ENCODE measurements at regions not wholly inside any gene's neighbourhood (a gene's known extent, or its start where the extent isn't known, plus 50 kb on each side); places are given as distances from the start of the nearest gene placed in this dataset.

DNA sequence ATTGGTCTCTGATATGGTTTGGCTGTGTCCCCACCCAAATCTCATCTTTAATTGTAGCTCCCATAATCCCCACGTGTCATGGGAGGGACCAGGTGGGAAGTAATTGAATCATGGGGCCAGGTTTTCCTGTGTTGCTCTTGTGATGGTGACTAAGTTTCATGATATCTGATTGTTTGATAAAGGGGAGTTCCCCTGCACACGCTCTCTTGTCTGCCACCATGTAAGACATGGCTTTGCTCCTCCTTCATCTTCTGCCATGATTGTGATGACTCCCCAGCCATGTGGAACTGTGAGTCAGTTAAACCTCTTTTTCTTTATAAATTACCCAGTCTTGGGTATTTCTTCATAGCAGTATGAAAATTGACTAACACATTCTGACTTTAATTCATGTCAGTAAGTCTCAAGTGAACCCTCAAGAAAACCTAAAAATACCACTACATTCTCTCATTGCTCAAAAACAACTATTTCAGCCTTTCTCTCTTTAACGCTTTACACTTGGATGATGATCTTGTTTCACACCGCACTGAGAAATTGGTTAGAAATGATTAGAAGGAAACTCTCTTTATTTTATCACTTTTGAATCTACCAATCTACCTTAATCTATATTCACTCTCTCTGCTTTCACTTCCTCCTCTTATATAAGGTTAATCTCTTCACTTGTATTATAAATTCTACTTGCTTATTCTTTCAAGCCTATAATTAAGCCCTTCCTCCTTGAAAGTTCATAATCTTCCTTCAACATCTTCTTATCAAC lies 110.1 kb downstream of the GALR1 start:
- intact Hi-C loops (cut with micrococcal nuclease): no loop called here
- H3K4me3 Mint-ChIP-seq: no peak overlapping the region
- no peak for DNase-seq

DNA sequence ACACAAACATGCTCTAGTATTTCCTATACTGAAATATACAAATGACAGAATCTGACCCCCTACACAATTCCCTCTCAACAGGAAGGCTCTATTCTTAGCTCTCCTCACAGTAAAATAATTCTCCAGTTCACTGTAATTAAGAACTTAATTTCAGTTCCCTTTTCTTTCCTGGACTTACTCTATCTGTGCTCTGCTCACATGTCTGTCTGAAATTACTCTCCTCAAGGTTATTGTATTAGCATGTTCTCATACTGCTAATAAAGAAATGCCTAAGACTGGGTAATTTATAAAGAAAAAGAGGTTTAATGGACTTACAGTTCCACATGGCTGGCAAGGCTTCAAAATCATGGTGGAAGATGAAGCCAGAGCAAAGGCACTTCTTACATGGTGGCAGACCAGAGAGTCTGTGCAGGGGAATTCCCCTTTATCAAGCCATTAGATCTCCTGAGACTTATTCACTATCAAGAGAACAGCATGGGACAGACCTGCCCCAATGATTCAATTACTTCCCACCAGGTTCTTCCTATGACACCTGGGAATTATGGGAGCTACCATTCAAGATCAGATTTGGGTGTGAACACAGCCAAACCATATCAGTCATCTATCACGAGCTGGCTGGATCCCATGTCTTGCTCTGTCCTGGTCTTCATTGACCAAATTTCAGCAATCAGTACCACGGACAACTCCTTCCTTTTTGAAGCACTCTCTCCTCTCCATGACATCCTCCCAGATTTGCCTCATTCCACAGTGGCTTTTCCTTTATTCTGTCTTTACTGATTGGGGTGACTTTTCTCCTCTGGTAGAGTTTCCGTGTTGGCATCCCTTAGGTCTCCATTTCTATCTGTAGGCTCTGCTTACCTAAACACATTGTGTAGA lies 110.9 kb downstream of the GALR1 start:
- POLR2A ChIA-PET: no interaction called here
- no peak overlapping the region for H3K4me3 Mint-ChIP-seq
- H3K4me1 Mint-ChIP-seq (ENCODE audit: low read depth): no peaks in the 10 kb centered on the region
- CTCF ChIA-PET: no interaction called here
- peaks cover 2% of the 10 kb centered on the region for H3K36me3 Mint-ChIP-seq
- no peak overlapping the region for H3K27ac Mint-ChIP-seq
- H3K9me3 Mint-ChIP-seq: peaks cover 31% of the 10 kb centered on the region
- no peak for DNase-seq
- H3K27me3 Mint-ChIP-seq: peaks cover 38% of the 10 kb centered on the region
- intact Hi-C loops (cut with micrococcal nuclease): no loop called here

More for the DNA sequence above, 110.1 kb downstream of the GALR1 start:
- Mint-ChIP-seq H3K27ac (no peak overlapping the region), H3K9me3 (peaks cover 31% of the 10 kb centered on the region), H3K4me1 (ENCODE audit: low read depth) (no peaks in the 10 kb centered on the region), H3K36me3 (peaks cover 2% of the 10 kb centered on the region), H3K27me3 (peaks cover 37% of the 10 kb centered on the region)
- ChIA-PET POLR2A (no interaction called here), CTCF (no interaction called here)

DNA sequence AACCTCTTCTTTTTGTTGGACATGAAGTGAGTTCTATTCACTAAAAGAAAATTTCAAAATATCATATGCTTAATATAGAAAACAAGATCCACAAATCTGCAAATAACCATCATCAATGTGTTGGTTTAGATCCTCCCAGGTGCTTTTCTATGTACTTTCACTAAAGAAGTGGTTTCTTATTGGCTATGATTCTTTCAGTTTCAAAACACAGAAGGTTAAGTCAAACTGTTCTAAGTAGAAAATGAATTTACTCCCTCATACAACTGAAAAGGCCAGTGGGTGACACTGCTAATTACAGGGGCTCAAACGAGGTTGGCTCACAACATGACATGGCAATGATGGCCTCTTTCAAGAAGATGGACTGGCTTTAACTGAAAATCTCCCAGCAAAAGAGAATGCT lies 111.7 kb downstream of the GALR1 start:
- CTCF ChIA-PET: no interaction called here
- DNase-seq: no peak
- Mint-ChIP-seq H3K4me3 (no peak overlapping the region), H3K36me3 (peaks cover 2% of the 10 kb centered on the region), H3K27ac (no peak overlapping the region), H3K27me3 (peaks cover 36% of the 10 kb centered on the region), H3K9me3 (peaks cover 31% of the 10 kb centered on the region), H3K4me1 (ENCODE audit: low read depth) (no peaks in the 10 kb centered on the region)
- intact Hi-C loops (cut with micrococcal nuclease): no loop called here
- POLR2A ChIA-PET: no interaction called here

- intact Hi-C loops (cut with micrococcal nuclease): no loop called here
- POLR2A ChIA-PET: no interaction called here
- Mint-ChIP-seq H3K4me3 (no peak overlapping the region), H3K27me3 (peaks cover 24% of the 10 kb centered on the region), H3K9me3 (peaks cover 29% of the 10 kb centered on the region), H3K4me1 (ENCODE audit: low read depth) (no peaks in the 10 kb centered on the region), H3K27ac (no peak overlapping the region), H3K36me3 (peaks cover 3% of the 10 kb centered on the region)
- DNase-seq: no peak
- CTCF ChIA-PET: no interaction called here
Measured at GRCh38 chr18:77365667-77366066, 116.0 kb downstream of the GALR1 start.

- CTCF ChIA-PET: no interaction called here
- no peak for DNase-seq
- H3K4me1 Mint-ChIP-seq (ENCODE audit: low read depth): no peaks in the 10 kb centered on the region
- peaks cover 3% of the 10 kb centered on the region for H3K36me3 Mint-ChIP-seq
- H3K9me3 Mint-ChIP-seq: peaks cover 24% of the 10 kb centered on the region
- peaks cover 24% of the 10 kb centered on the region for H3K27me3 Mint-ChIP-seq
- intact Hi-C loops (cut with micrococcal nuclease): no loop called here
- H3K27ac Mint-ChIP-seq: no peak overlapping the region
- POLR2A ChIA-PET: no interaction called here
- no peak overlapping the region for H3K4me3 Mint-ChIP-seq
Measured at GRCh38 chr18:77366067-77366719, 116.5 kb downstream of the GALR1 start.

- CTCF ChIA-PET: no interaction called here
- H3K4me3 Mint-ChIP-seq: no peak overlapping the region
- peaks cover 3% of the 10 kb centered on the region for H3K36me3 Mint-ChIP-seq
- no peak overlapping the region for H3K27ac Mint-ChIP-seq
- H3K27me3 Mint-ChIP-seq: peaks cover 24% of the 10 kb centered on the region
- H3K9me3 Mint-ChIP-seq: peaks cover 21% of the 10 kb centered on the region
- DNase-seq: no peak
- intact Hi-C loops (cut with micrococcal nuclease): no loop called here
- POLR2A ChIA-PET: no interaction called here
- no peaks in the 10 kb centered on the region for H3K4me1 Mint-ChIP-seq (ENCODE audit: low read depth)
Measured at GRCh38 chr18:77366720-77367641, 117.3 kb downstream of the GALR1 start.

DNA sequence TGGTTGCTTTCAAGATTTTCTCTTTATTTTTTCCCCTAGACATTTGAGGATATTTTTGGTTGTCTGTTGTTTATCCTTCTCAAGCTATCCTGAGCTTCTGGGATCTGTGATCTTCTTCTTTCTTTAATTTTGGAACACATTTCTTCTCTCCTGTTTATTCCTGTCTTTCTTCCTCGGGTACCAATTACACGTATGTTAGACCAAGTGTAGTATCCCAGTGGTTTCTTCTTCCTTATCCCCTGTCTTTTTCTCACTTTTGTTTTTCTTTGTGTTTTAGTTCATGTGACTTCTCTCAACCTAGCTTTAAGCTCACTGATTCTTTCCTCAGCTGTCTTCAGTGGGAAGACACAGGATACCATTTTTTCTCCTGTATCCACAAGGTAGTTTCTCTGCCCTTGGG lies 120.0 kb downstream of the GALR1 start:
- Mint-ChIP-seq H3K36me3 (peaks cover 1% of the 10 kb centered on the region), H3K4me3 (no peak overlapping the region), H3K27ac (no peak overlapping the region), H3K4me1 (ENCODE audit: low read depth) (no peaks in the 10 kb centered on the region), H3K9me3 (peaks cover 11% of the 10 kb centered on the region), H3K27me3 (peaks cover 10% of the 10 kb centered on the region)
- ChIA-PET CTCF (no interaction called here), POLR2A (no interaction called here)
- no peak for DNase-seq
- intact Hi-C loops (cut with micrococcal nuclease): no loop called here

- ChIA-PET CTCF (interaction anchor here (0.7 kb wide), 1 partner anchor 36 kb away, joined by 3 read pairs; no protein-coding TSS in a partner anchor), POLR2A (no interaction called here)
- Mint-ChIP-seq H3K4me3 (no peak overlapping the region), H3K36me3 (peaks cover 1% of the 10 kb centered on the region), H3K4me1 (ENCODE audit: low read depth) (no peaks in the 10 kb centered on the region), H3K27ac (no peak overlapping the region), H3K27me3 (peaks cover 4% of the 10 kb centered on the region), H3K9me3 (peaks cover 11% of the 10 kb centered on the region)
- no peak for DNase-seq
- intact Hi-C loops (cut with micrococcal nuclease): no loop called here
Measured at GRCh38 chr18:77373730-77374445, 124.2 kb downstream of the GALR1 start.

DNA sequence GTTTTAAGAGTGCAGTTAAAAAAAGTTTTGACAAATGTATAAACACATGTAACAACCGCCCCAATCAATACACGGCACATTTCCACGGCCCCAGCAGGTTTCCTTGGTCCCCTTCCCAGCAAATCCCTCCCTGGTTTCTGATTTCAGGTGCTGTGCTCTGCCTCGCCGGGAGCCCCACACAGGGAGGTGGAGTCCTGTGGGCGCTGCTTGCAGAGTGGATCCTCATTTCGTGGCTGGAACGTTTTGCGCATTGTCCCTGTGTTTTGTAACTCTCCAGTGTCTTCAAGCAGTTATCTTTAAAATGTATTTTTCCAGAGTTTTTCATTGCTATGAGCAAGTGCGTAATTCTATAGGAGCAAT lies 124.8 kb downstream of the GALR1 start:
- ChIA-PET POLR2A (no interaction called here), CTCF (interaction anchor here (0.7 kb wide), 1 partner anchor 36 kb away, joined by 3 read pairs; no protein-coding TSS in a partner anchor)
- Mint-ChIP-seq H3K36me3 (no peaks in the 10 kb centered on the region), H3K4me1 (ENCODE audit: low read depth) (no peaks in the 10 kb centered on the region), H3K27me3 (peaks cover 4% of the 10 kb centered on the region), H3K4me3 (no peak overlapping the region), H3K9me3 (peaks cover 8% of the 10 kb centered on the region), H3K27ac (no peak overlapping the region)
- DNase-seq: no peak
- intact Hi-C loops (cut with micrococcal nuclease): no loop called here

GRCh38 chr18:77376043-77376732 lies 126.5 kb downstream of the GALR1 start:
- CTCF ChIA-PET: no interaction called here
- POLR2A ChIA-PET: no interaction called here
- H3K27ac Mint-ChIP-seq: no peak overlapping the region
- H3K4me1 Mint-ChIP-seq (ENCODE audit: low read depth): no peaks in the 10 kb centered on the region
- DNase-seq: no peak
- H3K36me3 Mint-ChIP-seq: no peaks in the 10 kb centered on the region
- peaks cover 10% of the 10 kb centered on the region for H3K27me3 Mint-ChIP-seq
- H3K9me3 Mint-ChIP-seq: no peaks in the 10 kb centered on the region
- no peak overlapping the region for H3K4me3 Mint-ChIP-seq
- intact Hi-C loops (cut with micrococcal nuclease): no loop called here

GRCh38 chr18:77376733-77377094 lies 127.1 kb downstream of the GALR1 start:
- DNase-seq: no peak
- Mint-ChIP-seq H3K4me1 (ENCODE audit: low read depth) (no peaks in the 10 kb centered on the region), H3K9me3 (no peaks in the 10 kb centered on the region), H3K36me3 (no peaks in the 10 kb centered on the region), H3K27me3 (peaks cover 15% of the 10 kb centered on the region), H3K27ac (no peak overlapping the region), H3K4me3 (no peak overlapping the region)
- POLR2A ChIA-PET: no interaction called here
- intact Hi-C loops (cut with micrococcal nuclease): no loop called here
- CTCF ChIA-PET: no interaction called here
